Left lung (tissue), 4 donors: ENCODE measurements at regions not wholly inside any gene's neighbourhood (a gene's known extent, or its start where the extent isn't known, plus 50 kb on each side); places are given as distances from the start of the nearest gene placed in this dataset.

ENCODE experiments used
- ATAC-seq: fragments of 200-7000 bp; cut with Tn5 transposase; one replicate; pipeline ENCODE4 v1.9.1; 2020; ENCODE audit warnings: moderate library complexity
- DNase-seq, 4 donors: peaks; one replicate each; pipeline ENCODE4 v3.0.0-alpha.2; 2013 to 2020
- H3K27ac ChIP-seq, 2 donors: fragments of 200-600 bp; sonication (generic) in 1 of 2; one replicate each; pipeline versions ENCODE4 v1.5.0 to v1.8.0; 2020 to 2021
- H3K27me3 ChIP-seq, 2 donors: fragments of 200-600 bp; sonication (generic) in 1 of 2; one replicate each; pipeline versions ENCODE4 v1.5.0 to v1.8.0; 2020 to 2021
- H3K36me3 ChIP-seq, 2 donors: fragments of 200-600 bp; sonication (generic) in 1 of 2; one replicate each; pipeline versions ENCODE4 v1.5.0 to v1.8.0; 2020 to 2021
- H3K4me1 ChIP-seq, 2 donors: fragments of 200-600 bp; one replicate each; pipeline ENCODE4 v1.8.0; 2021
- H3K4me3 ChIP-seq, 2 donors: fragments of 200-600 bp; sonication (generic) in 1 of 2; one replicate each; pipeline versions ENCODE4 v1.5.0 to v1.8.0; 2020 to 2021; ENCODE audit warnings: mild to moderate bottlenecking in 1 of 2
- H3K9me3 ChIP-seq, 2 donors: fragments of 200-600 bp; sonication (generic) in 1 of 2; one replicate each; pipeline versions ENCODE4 v1.5.0 to v1.8.0; 2020 to 2021
- intact Hi-C, 2 donors: fragments of 100-400 bp; cut with DNase I; formaldehyde crosslinking; loops; one replicate each; pipeline versions ENCODE4 v1.11.2 to v1.14.2; 2022
- TF ChIP-seq, protein P1 (sequence below), 2 donors: fragments of 200-600 bp; sonication (generic) in 1 of 2; IDR thresholded peaks; one replicate each; pipeline versions ENCODE4 v1.5.0 to v1.8.0; 2021; ENCODE audit warnings: antibody characterized with exemption in 2 of 2
- donor health status: DM: no; HTN: yes; CAD: no.
- donor health status: DM: no; HTN: no; CAD: no.

DNA sequence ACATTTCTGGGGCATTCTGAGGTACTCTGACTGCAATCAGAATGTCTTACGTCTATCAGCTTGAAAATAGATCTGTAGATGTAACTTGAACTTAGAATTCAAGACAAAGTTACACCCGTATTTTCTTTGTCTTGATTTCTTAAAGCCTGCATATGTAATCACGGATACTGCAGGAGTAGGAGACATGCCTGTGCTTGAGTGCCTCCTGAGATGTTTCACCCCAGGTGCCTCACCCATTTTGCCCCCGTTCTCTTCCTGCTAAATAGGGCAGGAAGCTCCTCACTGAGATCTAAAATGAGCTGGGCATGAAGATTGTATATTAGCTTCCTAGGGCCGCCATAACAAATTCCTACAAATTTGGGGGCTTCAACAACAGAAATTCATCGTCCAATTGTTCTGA lies 131.9 kb downstream of the RDH14 start:
- H3K9me3 ChIP-seq, result no peaks in the 10 kb centered on the region
- intact Hi-C loops, result no loop called here
- no peak overlapping the region for H3K4me3 ChIP-seq
- H3K27ac ChIP-seq, result no peak overlapping the region
- DNase-seq (no peak), ATAC-seq (no peak)
- peaks cover 0 to 4% of the 10 kb centered on the region in 2 donors for H3K4me1 ChIP-seq
- TF ChIP-seq, protein P1, sequence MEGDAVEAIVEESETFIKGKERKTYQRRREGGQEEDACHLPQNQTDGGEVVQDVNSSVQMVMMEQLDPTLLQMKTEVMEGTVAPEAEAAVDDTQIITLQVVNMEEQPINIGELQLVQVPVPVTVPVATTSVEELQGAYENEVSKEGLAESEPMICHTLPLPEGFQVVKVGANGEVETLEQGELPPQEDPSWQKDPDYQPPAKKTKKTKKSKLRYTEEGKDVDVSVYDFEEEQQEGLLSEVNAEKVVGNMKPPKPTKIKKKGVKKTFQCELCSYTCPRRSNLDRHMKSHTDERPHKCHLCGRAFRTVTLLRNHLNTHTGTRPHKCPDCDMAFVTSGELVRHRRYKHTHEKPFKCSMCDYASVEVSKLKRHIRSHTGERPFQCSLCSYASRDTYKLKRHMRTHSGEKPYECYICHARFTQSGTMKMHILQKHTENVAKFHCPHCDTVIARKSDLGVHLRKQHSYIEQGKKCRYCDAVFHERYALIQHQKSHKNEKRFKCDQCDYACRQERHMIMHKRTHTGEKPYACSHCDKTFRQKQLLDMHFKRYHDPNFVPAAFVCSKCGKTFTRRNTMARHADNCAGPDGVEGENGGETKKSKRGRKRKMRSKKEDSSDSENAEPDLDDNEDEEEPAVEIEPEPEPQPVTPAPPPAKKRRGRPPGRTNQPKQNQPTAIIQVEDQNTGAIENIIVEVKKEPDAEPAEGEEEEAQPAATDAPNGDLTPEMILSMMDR (IDR thresholded peaks at IDR 0.05), result no peak
- no peaks in the 10 kb centered on the region for H3K27me3 ChIP-seq
- H3K36me3 ChIP-seq, result no peaks in the 10 kb centered on the region

DNA sequence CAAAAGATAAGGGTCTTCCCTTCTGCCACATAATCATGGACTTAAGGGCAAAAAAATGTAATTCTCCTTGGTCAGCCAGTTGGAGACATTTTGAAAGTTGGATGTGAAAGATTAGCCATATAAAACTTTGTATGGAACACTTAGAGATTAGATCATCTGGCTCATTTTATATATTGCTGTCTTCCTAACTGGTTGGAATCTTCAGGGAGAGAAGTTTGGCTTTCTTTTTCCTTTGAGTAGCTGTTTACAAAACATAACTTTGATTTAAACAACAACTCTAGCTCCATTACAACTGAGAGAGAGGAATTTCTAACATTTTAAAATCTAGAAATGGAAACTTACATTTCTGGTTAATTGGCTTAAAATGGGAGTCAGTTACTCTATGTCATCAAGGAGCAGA lies 132.7 kb downstream of the RDH14 start:
- TF ChIP-seq, protein P1 (IDR thresholded peaks at IDR 0.05), result no peak
- Histone ChIP-seq H3K27me3 (no peaks in the 10 kb centered on the region), H3K36me3 (no peaks in the 10 kb centered on the region), H3K4me1 (no peaks in the 10 kb centered on the region), H3K9me3 (no peaks in the 10 kb centered on the region), H3K4me3 (no peak overlapping the region), H3K27ac (no peak overlapping the region)
- no peak for ATAC-seq
- DNase-seq, result no peak
- intact Hi-C loops, result no loop called here

GRCh38 chr2:18426174-18426573 lies 134.3 kb downstream of the RDH14 start:
- ATAC-seq (no peak), DNase-seq (no peak)
- intact Hi-C loops, result no loop called here
- Histone ChIP-seq H3K36me3 (no peaks in the 10 kb centered on the region), H3K27ac (no peak overlapping the region), H3K9me3 (no peaks in the 10 kb centered on the region), H3K4me3 (no peak overlapping the region), H3K4me1 (no peaks in the 10 kb centered on the region), H3K27me3 (no peaks in the 10 kb centered on the region)
- TF ChIP-seq, protein P1 (IDR thresholded peaks at IDR 0.05), result no peak

DNA sequence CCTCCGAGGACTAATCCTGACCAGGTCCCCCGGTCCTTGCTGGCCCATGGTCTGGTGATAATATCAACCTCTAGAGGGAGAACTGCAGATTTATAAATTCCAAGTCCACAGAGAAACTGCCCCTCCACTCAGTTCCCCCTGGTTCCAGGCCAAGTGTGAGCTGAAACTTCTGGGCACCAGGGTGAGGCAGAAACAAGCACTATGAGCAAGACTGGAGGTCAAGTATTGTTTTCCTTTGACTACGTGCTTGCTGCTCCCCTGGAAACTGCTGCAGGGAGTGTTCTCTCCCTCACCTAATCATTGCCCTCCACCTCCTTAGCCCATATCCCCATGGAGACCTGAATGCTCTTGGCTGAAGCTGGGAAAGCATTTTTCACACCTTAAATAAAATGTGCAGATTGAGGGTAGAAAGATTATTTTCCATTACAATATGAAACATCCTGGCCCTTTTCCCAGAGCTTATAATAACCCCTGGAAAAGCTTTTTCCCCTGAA lies 135.2 kb downstream of the RDH14 start:
- Histone ChIP-seq H3K4me1 (no peaks in the 10 kb centered on the region), H3K4me3 (no peak overlapping the region), H3K27ac (no peak overlapping the region), H3K36me3 (no peaks in the 10 kb centered on the region), H3K9me3 (no peaks in the 10 kb centered on the region), H3K27me3 (no peaks in the 10 kb centered on the region)
- TF ChIP-seq, protein P1 (IDR thresholded peaks at IDR 0.05), result no peak
- ATAC-seq, result peak; percentile 53
- intact Hi-C loops, result no loop called here
- peak in 1 of 4 donors; percentile 50 for DNase-seq

GRCh38 chr2:18423636-18424035 lies 136.8 kb downstream of the RDH14 start:
- ATAC-seq, result no peak
- H3K4me1 ChIP-seq, result no peaks in the 10 kb centered on the region
- no peaks in the 10 kb centered on the region for H3K36me3 ChIP-seq
- TF ChIP-seq, protein P1 (IDR thresholded peaks at IDR 0.05), result no peak
- H3K27me3 ChIP-seq, result no peaks in the 10 kb centered on the region
- H3K9me3 ChIP-seq, result no peaks in the 10 kb centered on the region
- no peak overlapping the region for H3K4me3 ChIP-seq
- intact Hi-C loops, result no loop called here
- DNase-seq, result no peak
- H3K27ac ChIP-seq, result no peak overlapping the region
